ENCODE measurements at regions not wholly inside any gene's neighbourhood (a gene's known extent, or its start where the extent isn't known, plus 50 kb on each side); places are given as distances from the start of the nearest gene placed in this dataset.

DNA sequence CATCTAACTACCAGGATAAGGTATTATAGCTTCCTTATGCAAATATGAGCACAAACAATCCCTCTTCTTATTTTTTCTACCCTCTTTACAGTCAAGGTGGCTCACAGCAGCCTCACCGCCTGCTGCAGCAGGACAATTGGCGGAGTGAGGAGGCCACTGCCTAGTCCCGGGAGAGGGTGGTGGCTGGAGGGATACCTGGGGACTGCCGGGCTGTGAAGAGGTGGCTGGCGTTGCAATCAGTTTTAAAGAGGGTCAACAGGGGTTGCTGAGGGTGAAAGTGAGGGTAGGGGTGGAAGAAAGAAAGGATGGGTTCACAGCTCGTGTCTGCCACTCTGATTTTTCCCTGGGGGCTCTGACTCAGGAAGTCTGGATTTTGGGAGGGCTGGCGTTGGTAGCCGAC, 105.1 kb upstream of the SLC6A6 start:
- ChIA-PET POLR2A (no interaction called here), CTCF (no interaction called here)
- no peaks in the 10 kb centered on the region for H4K20me1 ChIP-seq (replicated peaks; ENCODE audit: control insufficient read depth, extremely low read depth, insufficient read depth, low read length)
- no peaks in the 10 kb centered on the region for H3K36me3 ChIP-seq (ENCODE audit: control insufficient read depth in 2 of 2, extremely low read depth in 1 of 2, insufficient read depth in 2 of 2, low read length in 2 of 2)
- dilution Hi-C loops (cut with MboI; ENCODE audit: extremely low pct_ligation_motif_present, low sequenced_read_pairs) (no loop called here), intact Hi-C loops (cut with micrococcal nuclease) (no loop called here)
- H3K4me2 ChIP-seq (ENCODE audit: insufficient read depth, low read length), result no peak overlapping the region
- H3K9me3 ChIP-seq (replicated peaks; ENCODE audit: control insufficient read depth, insufficient read depth, low read length), result no peaks in the 10 kb centered on the region
- no peaks in the 10 kb centered on the region for H3K9me1 ChIP-seq (replicated peaks; ENCODE audit: control insufficient read depth, extremely low read depth, insufficient read depth, low read length)
- no peak overlapping the region for H2AFZ ChIP-seq (ENCODE audit: low read depth, low read length)
- TF ChIP-seq FOS (IDR thresholded peaks at IDR 0.05; ENCODE audit: borderline replicate concordance, insufficient read depth, low read length), result no peak
- TF ChIP-seq, protein P1, sequence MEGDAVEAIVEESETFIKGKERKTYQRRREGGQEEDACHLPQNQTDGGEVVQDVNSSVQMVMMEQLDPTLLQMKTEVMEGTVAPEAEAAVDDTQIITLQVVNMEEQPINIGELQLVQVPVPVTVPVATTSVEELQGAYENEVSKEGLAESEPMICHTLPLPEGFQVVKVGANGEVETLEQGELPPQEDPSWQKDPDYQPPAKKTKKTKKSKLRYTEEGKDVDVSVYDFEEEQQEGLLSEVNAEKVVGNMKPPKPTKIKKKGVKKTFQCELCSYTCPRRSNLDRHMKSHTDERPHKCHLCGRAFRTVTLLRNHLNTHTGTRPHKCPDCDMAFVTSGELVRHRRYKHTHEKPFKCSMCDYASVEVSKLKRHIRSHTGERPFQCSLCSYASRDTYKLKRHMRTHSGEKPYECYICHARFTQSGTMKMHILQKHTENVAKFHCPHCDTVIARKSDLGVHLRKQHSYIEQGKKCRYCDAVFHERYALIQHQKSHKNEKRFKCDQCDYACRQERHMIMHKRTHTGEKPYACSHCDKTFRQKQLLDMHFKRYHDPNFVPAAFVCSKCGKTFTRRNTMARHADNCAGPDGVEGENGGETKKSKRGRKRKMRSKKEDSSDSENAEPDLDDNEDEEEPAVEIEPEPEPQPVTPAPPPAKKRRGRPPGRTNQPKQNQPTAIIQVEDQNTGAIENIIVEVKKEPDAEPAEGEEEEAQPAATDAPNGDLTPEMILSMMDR (IDR thresholded peaks at IDR 0.05; ENCODE audit: extremely low read depth in 1 of 2, insufficient read depth in 1 of 2, low read depth in 1 of 2, low read length in 2 of 2), result no peak
- TF ChIP-seq EZH2 (IDR thresholded peaks at IDR 0.05; ENCODE audit: borderline replicate concordance, low read depth, low read length, severe bottlenecking), result peak; percentile 5
- no peak for TF ChIP-seq MYC (IDR thresholded peaks at IDR 0.05; ENCODE audit: low read depth, low read length)
- TF ChIP-seq, protein P2, sequence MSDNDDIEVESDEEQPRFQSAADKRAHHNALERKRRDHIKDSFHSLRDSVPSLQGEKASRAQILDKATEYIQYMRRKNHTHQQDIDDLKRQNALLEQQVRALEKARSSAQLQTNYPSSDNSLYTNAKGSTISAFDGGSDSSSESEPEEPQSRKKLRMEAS (IDR thresholded peaks at IDR 0.05; ENCODE audit: insufficient read depth, insufficient read length), result no peak
- TF ChIP-seq POLR2AphosphoS5 (IDR thresholded peaks at IDR 0.05; ENCODE audit: insufficient read depth, low read depth, low read length), result no peak
- no peak for TF ChIP-seq POLR2A (IDR thresholded peaks at IDR 0.05; ENCODE audit: low read depth, low read length)
- TF ChIP-seq GATA2 (IDR thresholded peaks at IDR 0.05; ENCODE audit: insufficient read depth, insufficient read length, low read depth, low read length), result no peak
- H3K4me1 ChIP-seq (ENCODE audit: control insufficient read depth, extremely low read depth, insufficient read depth, low read length), result no peaks in the 10 kb centered on the region
- H3K4me3 ChIP-seq (replicated peaks in 1 of 3; ENCODE audit: insufficient read depth in 1 of 3, low read depth in 1 of 3, low read length in 3 of 3), result no peak overlapping the region
- DNase-seq (ENCODE audit: low read depth, low spot score), result no peak
- FAIRE-seq, result no peak
- no peak overlapping the region for H3K9ac ChIP-seq (replicated peaks; ENCODE audit: extremely low read depth, insufficient read depth, low read length)
- no TSS peak for BruUV-seq (replicated peaks)
- peaks cover 6 to 19% of the 10 kb centered on the region in 2 experiments for H3K27me3 ChIP-seq (ENCODE audit: control insufficient read depth in 2 of 2, insufficient read depth in 2 of 2, low read length in 2 of 2)
- no peak overlapping the region for H3K27ac ChIP-seq (ENCODE audit: insufficient read depth, low read depth, low read length)
- H3K79me2 ChIP-seq (ENCODE audit: control insufficient read depth, insufficient read depth, low read length), result no peaks in the 10 kb centered on the region
